ENCODE measurements at regions not wholly inside any gene's neighbourhood (a gene's known extent, or its start where the extent isn't known, plus 50 kb on each side); places are given as distances from the start of the nearest gene placed in this dataset.

DNA sequence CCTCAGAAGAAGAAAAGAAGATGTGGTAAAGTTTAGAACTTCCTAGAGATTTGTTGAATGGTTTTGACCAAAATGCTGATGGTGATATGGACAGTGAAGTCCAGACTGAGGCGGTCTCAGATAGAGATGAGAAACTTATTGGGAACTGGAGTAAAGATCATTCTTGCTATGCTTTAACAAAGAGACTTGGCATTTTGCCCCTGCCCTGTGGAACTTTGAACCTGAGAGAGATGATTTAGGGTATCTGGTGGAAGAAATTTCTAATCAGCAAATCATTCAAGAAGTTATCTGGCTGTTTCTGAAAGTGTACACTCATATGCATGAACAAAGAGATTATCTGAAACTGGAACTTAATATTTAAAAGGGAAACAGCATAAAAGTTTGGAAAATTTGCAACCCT, 505.2 kb downstream of the NSUN3 start:
- no peak overlapping the region for H2AFZ ChIP-seq (ENCODE audit: low read length)
- no peak overlapping the region for H3K9ac ChIP-seq (ENCODE audit: low read length)
- no peak overlapping the region for H3K4me2 ChIP-seq (ENCODE audit: low read depth, low read length, poor library complexity, severe bottlenecking)
- H3K36me3 ChIP-seq (ENCODE audit: insufficient read depth, low read length), result no peaks in the 10 kb centered on the region
- H4K20me1 ChIP-seq (ENCODE audit: insufficient read depth, low read depth, low read length), result no peaks in the 10 kb centered on the region
- no peak overlapping the region for H3K27ac ChIP-seq (ENCODE audit: low read length)
- no peaks in the 10 kb centered on the region for H3K79me2 ChIP-seq (ENCODE audit: low read length)
- H3K4me1 ChIP-seq (ENCODE audit: low read length), result no peaks in the 10 kb centered on the region
- no peak for DNase-seq
- no peaks in the 10 kb centered on the region; the same call in 1 of the 2 replicates for H3K9me2 ChIP-seq (replicated peaks; ENCODE audit: insufficient read depth, low read length)
- no peaks in the 10 kb centered on the region; the same call in 1 of the 2 replicates for H3K9me3 ChIP-seq (ENCODE audit: low read length)
- no peaks in the 10 kb centered on the region for H3K27me3 ChIP-seq (ENCODE audit: low read length)
- no peak overlapping the region for H3K4me3 ChIP-seq (ENCODE audit: low read length)

DNA sequence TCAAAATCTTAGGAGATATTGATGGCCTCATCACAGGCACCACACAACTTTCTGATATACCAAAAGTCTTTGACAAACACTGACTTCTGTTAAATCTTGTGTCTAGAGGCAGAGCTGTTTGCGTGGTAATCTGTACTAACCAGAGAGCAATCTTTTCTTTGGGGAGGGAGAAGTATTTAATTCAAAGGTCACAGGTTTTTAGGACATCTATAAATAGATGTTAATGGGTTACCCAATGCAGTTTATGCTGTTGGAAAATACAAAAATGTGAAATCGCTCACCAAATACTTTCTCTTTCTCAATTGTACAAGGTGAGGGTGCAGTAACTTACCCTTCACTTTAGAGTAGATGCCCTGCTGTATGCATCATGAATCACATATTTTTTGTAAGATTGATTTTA, 510.5 kb downstream of the NSUN3 start:
- Histone ChIP-seq H3K36me3 (ENCODE audit: insufficient read depth, low read length) (no peaks in the 10 kb centered on the region), H4K20me1 (ENCODE audit: insufficient read depth, low read depth, low read length) (no peaks in the 10 kb centered on the region), H3K9ac (ENCODE audit: low read length) (no peak overlapping the region)

GRCh38 chr3:94587291-94587690, 524.4 kb downstream of the NSUN3 start:
- H3K79me2 ChIP-seq (ENCODE audit: low read length), result no peaks in the 10 kb centered on the region
- no peaks in the 10 kb centered on the region for H3K27me3 ChIP-seq (ENCODE audit: low read length)
- no peak overlapping the region for H3K4me3 ChIP-seq (ENCODE audit: low read length)
- no peaks in the 10 kb centered on the region for H3K36me3 ChIP-seq (ENCODE audit: insufficient read depth, low read length)
- H3K4me1 ChIP-seq (ENCODE audit: low read length), result no peaks in the 10 kb centered on the region
- H3K9ac ChIP-seq (ENCODE audit: low read length), result no peak overlapping the region
- no peak overlapping the region for H3K27ac ChIP-seq (ENCODE audit: low read length)
- H4K20me1 ChIP-seq (ENCODE audit: insufficient read depth, low read depth, low read length), result no peaks in the 10 kb centered on the region
- DNase-seq, result no peak
- H3K9me2 ChIP-seq (replicated peaks; ENCODE audit: insufficient read depth, low read length), result no peaks in the 10 kb centered on the region
- H3K9me3 ChIP-seq (ENCODE audit: low read length), result no peaks in the 10 kb centered on the region
- no peak overlapping the region for H3K4me2 ChIP-seq (ENCODE audit: low read depth, low read length, poor library complexity, severe bottlenecking)
- H2AFZ ChIP-seq (ENCODE audit: low read length), result no peak overlapping the region

More for the DNA sequence above, 510.5 kb downstream of the NSUN3 start:
- Histone ChIP-seq H3K9me2 (replicated peaks; ENCODE audit: insufficient read depth, low read length) (no peaks in the 10 kb centered on the region; the same call in 1 of the 2 replicates), H3K4me1 (ENCODE audit: low read length) (no peaks in the 10 kb centered on the region), H3K4me3 (ENCODE audit: low read length) (no peak overlapping the region), H3K79me2 (ENCODE audit: low read length) (no peaks in the 10 kb centered on the region), H3K4me2 (ENCODE audit: low read depth, low read length, poor library complexity, severe bottlenecking) (no peak overlapping the region), H3K27ac (ENCODE audit: low read length) (no peak overlapping the region), H3K27me3 (ENCODE audit: low read length) (no peaks in the 10 kb centered on the region), H2AFZ (ENCODE audit: low read length) (no peak overlapping the region), H3K9me3 (ENCODE audit: low read length) (no peaks in the 10 kb centered on the region; the same call in 1 of the 2 replicates)
- DNase-seq, result no peak

- H3K36me3 ChIP-seq (ENCODE audit: insufficient read depth, low read length), result no peaks in the 10 kb centered on the region
- H3K27me3 ChIP-seq (ENCODE audit: low read length), result no peaks in the 10 kb centered on the region
- H2AFZ ChIP-seq (ENCODE audit: low read length), result no peak overlapping the region
- no peaks in the 10 kb centered on the region for H3K9me3 ChIP-seq (ENCODE audit: low read length)
- no peak for DNase-seq
- no peak overlapping the region for H3K4me2 ChIP-seq (ENCODE audit: low read depth, low read length, poor library complexity, severe bottlenecking)
- H3K79me2 ChIP-seq (ENCODE audit: low read length), result no peaks in the 10 kb centered on the region
- H3K4me1 ChIP-seq (ENCODE audit: low read length), result no peaks in the 10 kb centered on the region
- no peak overlapping the region for H3K27ac ChIP-seq (ENCODE audit: low read length)
- no peak overlapping the region for H3K4me3 ChIP-seq (ENCODE audit: low read length)
- H4K20me1 ChIP-seq (ENCODE audit: insufficient read depth, low read depth, low read length), result no peaks in the 10 kb centered on the region
- H3K9me2 ChIP-seq (replicated peaks; ENCODE audit: insufficient read depth, low read length), result no peaks in the 10 kb centered on the region
- no peak overlapping the region for H3K9ac ChIP-seq (ENCODE audit: low read length)
These were observed 530.8 kb downstream of the NSUN3 start for GRCh38 chr3:94593526-94594150.

DNA sequence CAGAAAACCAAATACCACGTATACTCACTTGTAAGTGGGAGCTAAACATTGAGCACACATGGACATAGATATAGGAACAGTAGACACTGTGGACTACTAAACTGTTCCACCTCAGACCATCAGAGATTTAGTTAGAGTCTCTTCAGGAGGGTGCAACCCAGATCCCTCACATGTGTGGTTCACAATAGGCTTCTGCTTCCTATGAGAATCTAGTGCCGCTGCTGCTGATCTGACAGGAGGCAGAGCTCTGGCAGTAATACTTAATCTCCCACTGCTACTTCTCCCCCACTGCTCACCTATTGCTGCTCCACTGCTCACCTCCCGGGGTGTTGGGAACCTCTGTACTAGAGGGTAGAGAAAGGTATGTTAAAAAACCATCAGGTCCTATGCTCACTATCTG, 533.3 kb downstream of the NSUN3 start:
- no peak for DNase-seq

DNA sequence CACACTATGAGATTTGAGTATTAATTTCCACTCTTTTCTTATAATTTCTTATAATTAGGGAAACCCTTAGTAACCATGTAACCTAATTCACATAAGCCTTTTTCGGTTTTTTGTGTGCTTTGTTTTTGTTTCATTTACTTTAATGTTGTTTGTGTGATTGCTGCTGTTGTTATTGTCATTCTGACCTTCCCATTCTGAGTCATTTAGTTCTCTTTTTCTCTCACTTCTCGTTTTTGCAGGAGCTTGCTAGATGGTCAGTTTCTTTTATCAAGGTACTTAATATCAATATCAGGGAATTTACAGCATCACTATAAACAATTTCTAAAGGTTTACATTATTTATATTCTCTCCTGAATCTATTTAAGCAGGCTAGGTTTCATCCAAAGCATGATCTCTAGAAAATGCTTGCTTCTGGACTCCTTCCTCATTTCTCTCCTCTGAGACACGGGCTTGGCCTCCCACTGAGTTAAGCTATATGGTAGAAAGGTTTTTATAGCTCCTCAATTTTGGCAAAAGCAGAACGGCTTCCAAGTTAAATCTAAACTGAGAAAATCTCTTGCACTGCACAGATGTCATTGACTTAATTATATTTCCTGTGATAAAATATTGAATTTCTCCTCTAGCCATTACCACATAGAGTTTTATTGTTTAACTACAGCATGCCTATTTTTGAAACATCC, 534.2 kb downstream of the NSUN3 start:
- no peak overlapping the region for H3K4me3 ChIP-seq (ENCODE audit: low read length)
- H3K9me2 ChIP-seq (replicated peaks; ENCODE audit: insufficient read depth, low read length), result no peaks in the 10 kb centered on the region
- H3K79me2 ChIP-seq (ENCODE audit: low read length), result no peaks in the 10 kb centered on the region
- H3K4me1 ChIP-seq (ENCODE audit: low read length), result no peaks in the 10 kb centered on the region
- no peak overlapping the region for H3K4me2 ChIP-seq (ENCODE audit: low read depth, low read length, poor library complexity, severe bottlenecking)
- H3K9ac ChIP-seq (ENCODE audit: low read length), result no peak overlapping the region
- H2AFZ ChIP-seq (ENCODE audit: low read length), result no peak overlapping the region
- no peak for DNase-seq
- H3K36me3 ChIP-seq (ENCODE audit: insufficient read depth, low read length), result no peaks in the 10 kb centered on the region
- H3K27me3 ChIP-seq (ENCODE audit: low read length), result no peaks in the 10 kb centered on the region
- H4K20me1 ChIP-seq (ENCODE audit: insufficient read depth, low read depth, low read length), result no peaks in the 10 kb centered on the region
- H3K27ac ChIP-seq (ENCODE audit: low read length), result no peak overlapping the region
- no peaks in the 10 kb centered on the region for H3K9me3 ChIP-seq (ENCODE audit: low read length)

More for the DNA sequence above, 533.3 kb downstream of the NSUN3 start:
- Histone ChIP-seq H3K4me1 (ENCODE audit: low read length) (no peaks in the 10 kb centered on the region), H4K20me1 (ENCODE audit: insufficient read depth, low read depth, low read length) (no peaks in the 10 kb centered on the region), H3K27ac (ENCODE audit: low read length) (no peak overlapping the region), H3K79me2 (ENCODE audit: low read length) (no peaks in the 10 kb centered on the region), H3K9me2 (replicated peaks; ENCODE audit: insufficient read depth, low read length) (no peaks in the 10 kb centered on the region), H3K4me2 (ENCODE audit: low read depth, low read length, poor library complexity, severe bottlenecking) (no peak overlapping the region), H3K9me3 (ENCODE audit: low read length) (no peaks in the 10 kb centered on the region), H3K27me3 (ENCODE audit: low read length) (no peaks in the 10 kb centered on the region), H3K9ac (ENCODE audit: low read length) (no peak overlapping the region), H2AFZ (ENCODE audit: low read length) (no peak overlapping the region), H3K4me3 (ENCODE audit: low read length) (no peak overlapping the region), H3K36me3 (ENCODE audit: insufficient read depth, low read length) (no peaks in the 10 kb centered on the region)

DNA sequence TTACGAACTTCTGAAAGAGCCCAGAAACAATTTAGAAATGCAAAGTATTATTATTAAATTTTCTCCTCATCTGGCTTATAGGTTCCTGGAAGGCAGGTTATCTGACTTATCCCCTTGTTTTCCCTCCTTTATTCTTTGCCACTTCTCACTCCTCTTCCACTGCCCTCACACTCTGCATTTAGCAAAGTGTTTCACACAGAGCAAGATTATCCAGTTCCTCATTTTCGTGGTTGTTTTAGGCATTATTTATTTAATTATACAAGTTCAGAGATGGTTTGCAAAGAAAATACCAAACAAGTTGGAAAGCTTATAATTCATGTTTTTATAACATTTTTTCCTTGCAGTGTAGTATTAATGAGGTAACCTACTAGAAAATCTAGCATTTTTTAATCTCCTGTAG, 544.9 kb downstream of the NSUN3 start:
- Histone ChIP-seq H3K4me1 (ENCODE audit: low read length) (no peaks in the 10 kb centered on the region), H2AFZ (ENCODE audit: low read length) (no peak overlapping the region), H3K4me2 (ENCODE audit: low read depth, low read length, poor library complexity, severe bottlenecking) (no peak overlapping the region), H3K9ac (ENCODE audit: low read length) (no peak overlapping the region), H3K27ac (ENCODE audit: low read length) (no peak overlapping the region), H3K27me3 (ENCODE audit: low read length) (no peaks in the 10 kb centered on the region), H3K4me3 (ENCODE audit: low read length) (no peak overlapping the region), H3K79me2 (ENCODE audit: low read length) (no peaks in the 10 kb centered on the region), H3K9me2 (replicated peaks; ENCODE audit: insufficient read depth, low read length) (no peaks in the 10 kb centered on the region), H4K20me1 (ENCODE audit: insufficient read depth, low read depth, low read length) (no peaks in the 10 kb centered on the region), H3K9me3 (ENCODE audit: low read length) (no peaks in the 10 kb centered on the region), H3K36me3 (ENCODE audit: insufficient read depth, low read length) (no peaks in the 10 kb centered on the region)
- no peak for DNase-seq

- Histone ChIP-seq H3K9me2 (replicated peaks; ENCODE audit: insufficient read depth, low read length) (no peaks in the 10 kb centered on the region), H3K4me1 (ENCODE audit: low read length) (no peaks in the 10 kb centered on the region), H3K79me2 (ENCODE audit: low read length) (no peaks in the 10 kb centered on the region), H3K4me3 (ENCODE audit: low read length) (no peak overlapping the region), H3K9ac (ENCODE audit: low read length) (no peak overlapping the region), H4K20me1 (ENCODE audit: insufficient read depth, low read depth, low read length) (no peaks in the 10 kb centered on the region), H2AFZ (ENCODE audit: low read length) (no peak overlapping the region), H3K27ac (ENCODE audit: low read length) (no peak overlapping the region), H3K27me3 (ENCODE audit: low read length) (no peaks in the 10 kb centered on the region), H3K36me3 (ENCODE audit: insufficient read depth, low read length) (no peaks in the 10 kb centered on the region), H3K4me2 (ENCODE audit: low read depth, low read length, poor library complexity, severe bottlenecking) (no peak overlapping the region), H3K9me3 (ENCODE audit: low read length) (no peaks in the 10 kb centered on the region)
- DNase-seq, result no peak
These were observed 547.0 kb downstream of the NSUN3 start for GRCh38 chr3:94609908-94610307.

All from Karpas-422 (cell line).